ENCODE measurements at regions not wholly inside any gene's neighbourhood (a gene's known extent, or its start where the extent isn't known, plus 50 kb on each side); places are given as distances from the start of the nearest gene placed in this dataset.

DNA sequence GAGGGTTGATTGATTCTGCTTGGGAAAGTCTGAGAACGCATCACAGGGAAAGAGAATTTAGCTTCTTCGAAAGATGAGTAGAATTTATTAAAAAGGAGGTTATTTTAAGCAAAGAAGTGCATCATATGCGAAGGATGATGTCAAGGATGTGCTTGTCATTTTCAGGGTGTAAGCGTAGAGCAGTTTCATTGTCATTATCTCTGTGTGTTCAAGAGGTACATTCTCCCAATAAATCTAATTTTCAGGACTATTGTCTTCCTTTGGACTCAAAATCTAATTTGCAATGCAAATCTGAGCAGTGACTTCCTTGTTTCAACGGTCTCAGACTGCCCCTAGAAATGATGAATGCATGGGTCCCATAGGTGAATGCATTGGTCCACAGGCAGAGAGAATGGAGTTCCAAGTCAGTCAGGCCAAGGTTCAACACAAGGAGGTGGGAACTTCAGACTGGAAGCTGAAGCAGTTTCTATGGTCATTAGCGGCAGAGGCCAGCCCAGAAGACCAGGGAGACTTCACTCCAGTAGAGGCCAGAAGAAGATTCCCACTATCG lies 99.8 kb downstream of the CDC42EP3 start:
- TF ChIP-seq, protein P1, sequence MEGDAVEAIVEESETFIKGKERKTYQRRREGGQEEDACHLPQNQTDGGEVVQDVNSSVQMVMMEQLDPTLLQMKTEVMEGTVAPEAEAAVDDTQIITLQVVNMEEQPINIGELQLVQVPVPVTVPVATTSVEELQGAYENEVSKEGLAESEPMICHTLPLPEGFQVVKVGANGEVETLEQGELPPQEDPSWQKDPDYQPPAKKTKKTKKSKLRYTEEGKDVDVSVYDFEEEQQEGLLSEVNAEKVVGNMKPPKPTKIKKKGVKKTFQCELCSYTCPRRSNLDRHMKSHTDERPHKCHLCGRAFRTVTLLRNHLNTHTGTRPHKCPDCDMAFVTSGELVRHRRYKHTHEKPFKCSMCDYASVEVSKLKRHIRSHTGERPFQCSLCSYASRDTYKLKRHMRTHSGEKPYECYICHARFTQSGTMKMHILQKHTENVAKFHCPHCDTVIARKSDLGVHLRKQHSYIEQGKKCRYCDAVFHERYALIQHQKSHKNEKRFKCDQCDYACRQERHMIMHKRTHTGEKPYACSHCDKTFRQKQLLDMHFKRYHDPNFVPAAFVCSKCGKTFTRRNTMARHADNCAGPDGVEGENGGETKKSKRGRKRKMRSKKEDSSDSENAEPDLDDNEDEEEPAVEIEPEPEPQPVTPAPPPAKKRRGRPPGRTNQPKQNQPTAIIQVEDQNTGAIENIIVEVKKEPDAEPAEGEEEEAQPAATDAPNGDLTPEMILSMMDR (IDR thresholded peaks at IDR 0.05) = no peak
- TF ChIP-seq POLR2A (IDR thresholded peaks at IDR 0.05) = no peak
